IMR-90 (cell line): ENCODE measurements at regions not wholly inside any gene's neighbourhood (a gene's known extent, or its start where the extent isn't known, plus 50 kb on each side); places are given as distances from the start of the nearest gene placed in this dataset.

Experiments
- ATAC-seq: fragments of 200-7000 bp; cut with Tn5 transposase; 2 replicates; pipeline ENCODE4 v1.9.1; 2020; ENCODE audit warnings: low read depth, mild to moderate bottlenecking, moderate library complexity
- BruUV-seq: library from RNA; stranded (reverse); fragments of 400-500 nt; replicated peaks from 2 replicates; lab custom pipeline; 2021; lab: Mats Ljungman, UMichigan
- CTCF ChIA-PET: fragments of 300-600 bp; formaldehyde crosslinking; extraction: SDS; loops from one replicate; lab custom pipeline; 2021; ENCODE audit warnings: antibody characterized with exemption; lab: Yijun Ruan, JAX
- POLR2A ChIA-PET: fragments of 300-600 bp; sonication (Branson Sonifier 250); formaldehyde crosslinking; loops from one replicate; lab custom pipeline; 2022; ENCODE audit warnings: antibody characterized with exemption; ENCODE audit not compliant: unreplicated experiment; lab: Charles Lee
- DNase-seq: peaks from one replicate; pipeline ENCODE4 v3.0.0; 2013
- H2AFZ ChIP-seq: replicated peaks from 2 replicates; pipeline ENCODE3; 2013; ENCODE audit warnings: low read length, mild to moderate bottlenecking; ENCODE audit not compliant: poor library complexity
- H2AK5ac ChIP-seq: 2 replicates; pipeline ENCODE4 v1.6.1; 2013; ENCODE audit warnings: low read depth, low read length, inconsistent platforms
- H2AK9ac ChIP-seq: replicated peaks from 2 replicates; pipeline ENCODE3; 2013; ENCODE audit warnings: mild to moderate bottlenecking, low read depth, low read length, moderate library complexity; ENCODE audit not compliant: poor library complexity
- H2BK120ac ChIP-seq: 2 replicates; pipeline ENCODE4 v1.6.1; 2013; ENCODE audit warnings: low read depth, low read length, inconsistent platforms
- H2BK15ac ChIP-seq: 3 replicates; pipeline ENCODE4 v1.6.1; 2013; ENCODE audit warnings: low read depth, low read length, inconsistent platforms
- H2BK20ac ChIP-seq: 2 replicates; pipeline ENCODE4 v1.6.1; 2013; ENCODE audit warnings: low read depth, mild to moderate bottlenecking, inconsistent platforms, low read length, moderate library complexity
- H2BK5ac ChIP-seq: 2 replicates; pipeline ENCODE4 v1.6.1; 2013; ENCODE audit warnings: mild to moderate bottlenecking, low read depth, low read length, inconsistent platforms; ENCODE audit not compliant: poor library complexity, severe bottlenecking
- H3K14ac ChIP-seq: replicated peaks from 2 replicates; pipeline ENCODE4 v1.6.1; 2013; ENCODE audit warnings: low read depth, low read length, inconsistent platforms
- H3K18ac ChIP-seq: 2 replicates; pipeline ENCODE4 v1.6.1; 2013; ENCODE audit warnings: low read depth, low read length, control low read depth
- H3K23ac ChIP-seq: 2 replicates; pipeline ENCODE4 v1.6.1; 2013; ENCODE audit warnings: low read depth, low read length, inconsistent platforms
- H3K27ac ChIP-seq: 2 replicates; pipeline ENCODE4 v1.5.1; 2013; ENCODE audit warnings: mild to moderate bottlenecking, control low read depth, low read length; ENCODE audit not compliant: insufficient read depth
- H3K27me3 ChIP-seq: 2 replicates; pipeline ENCODE4 v1.6.1; 2013; ENCODE audit warnings: low read length; ENCODE audit not compliant: control insufficient read depth, insufficient read depth
- H3K36me3 ChIP-seq: 2 replicates; pipeline ENCODE4 v1.6.1; 2013; ENCODE audit warnings: low read length, mixed read lengths; ENCODE audit not compliant: control insufficient read depth, insufficient read depth
- H3K4ac ChIP-seq: 2 replicates; pipeline ENCODE4 v1.6.1; 2013; ENCODE audit warnings: low read depth, low read length, inconsistent platforms
- H3K4me1 ChIP-seq: 2 replicates; pipeline ENCODE4 v1.6.1; 2013; ENCODE audit warnings: low read length, mixed read lengths; ENCODE audit not compliant: control insufficient read depth, insufficient read depth
- H3K4me2 ChIP-seq: 2 replicates; pipeline ENCODE4 v1.6.1; 2013; ENCODE audit warnings: low read depth, mild to moderate bottlenecking, control low read depth, low read length, moderate library complexity
- H3K4me3 ChIP-seq: 2 replicates; pipeline ENCODE4 v1.5.1; 2013; ENCODE audit warnings: low read depth, mild to moderate bottlenecking, control low read depth, low read length, moderate library complexity; ENCODE audit not compliant: insufficient read depth
- H3K56ac ChIP-seq: 2 replicates; pipeline ENCODE4 v1.6.1; 2013; ENCODE audit warnings: low read length, inconsistent platforms; ENCODE audit not compliant: insufficient read depth; ENCODE audit errors: extremely low read depth
- H3K79me1 ChIP-seq, 2 experiments: 2 replicates each; pipeline ENCODE4 v1.6.1; 2013; ENCODE audit warnings: low read length in 2 of 2, inconsistent platforms in 1 of 2, low read depth in 1 of 2
- H3K9ac ChIP-seq: 2 replicates; pipeline ENCODE4 v1.6.1; 2013; ENCODE audit warnings: low read depth, low read length, control low read depth
- H3K9me1 ChIP-seq: 2 replicates; pipeline ENCODE4 v1.6.1; 2013; ENCODE audit warnings: low read length, inconsistent platforms; ENCODE audit not compliant: insufficient read depth
- H3K9me3 ChIP-seq: 2 replicates; pipeline ENCODE4 v1.6.1; 2013; ENCODE audit warnings: low read length; ENCODE audit not compliant: control insufficient read depth, insufficient read depth
- H4K20me1 ChIP-seq: 2 replicates; pipeline ENCODE4 v1.6.1; 2013; ENCODE audit warnings: low read length, inconsistent platforms; ENCODE audit not compliant: insufficient read depth
- H4K5ac ChIP-seq: 2 replicates; pipeline ENCODE4 v1.6.1; 2013; ENCODE audit warnings: mild to moderate bottlenecking, low read depth, low read length, control low read depth
- H4K8ac ChIP-seq, 2 experiments: 2 replicates each; pipeline ENCODE4 v1.6.1; 2013; ENCODE audit warnings: low read depth in 2 of 2, low read length in 2 of 2, control low read depth in 1 of 2, inconsistent platforms in 1 of 2
- H4K91ac ChIP-seq: 2 replicates; pipeline ENCODE4 v1.6.1; 2013; ENCODE audit warnings: low read depth, low read length, inconsistent platforms; ENCODE audit not compliant: insufficient read depth
- BHLHE40 ChIP-seq: fragments of 150-350 bp; IDR thresholded peaks from 2 replicates; pipeline ENCODE4 v1.6.1; 2016; ENCODE audit warnings: mild to moderate bottlenecking, low read depth, low read length
- CEBPB ChIP-seq: IDR thresholded peaks from 2 replicates; pipeline ENCODE4 v1.6.1; 2012; ENCODE audit warnings: low read depth, low read length, improper control_type of control experiment
- CHD1 ChIP-seq: IDR thresholded peaks from 2 replicates; pipeline ENCODE4 v1.6.1; 2012; ENCODE audit warnings: low read depth, low read length, improper control_type of control experiment
- ELK1 ChIP-seq: fragments of 150-350 bp; IDR thresholded peaks from 2 replicates; pipeline ENCODE4 v1.6.1; 2016; ENCODE audit warnings: low read depth, mild to moderate bottlenecking, low read length, moderate library complexity, borderline replicate concordance
- FOS ChIP-seq: fragments of 150-350 bp; IDR thresholded peaks from 2 replicates; pipeline ENCODE4 v1.6.1; 2016; ENCODE audit warnings: low read depth, low read length
- MAFK ChIP-seq: IDR thresholded peaks from 2 replicates; pipeline ENCODE4 v1.6.1; 2012; ENCODE audit warnings: low read depth, low read length, improper control_type of control experiment
- MAZ ChIP-seq: IDR thresholded peaks from 2 replicates; pipeline ENCODE4 v1.6.1; 2012; ENCODE audit warnings: low read depth, mild to moderate bottlenecking, low read length, improper control_type of control experiment, moderate library complexity, borderline replicate concordance
- RAD21 ChIP-seq: IDR thresholded peaks from 2 replicates; pipeline ENCODE4 v1.6.1; 2012; ENCODE audit warnings: low read length, improper control_type of control experiment
- RCOR1 ChIP-seq: IDR thresholded peaks from 2 replicates; pipeline ENCODE4 v1.6.1; 2012; ENCODE audit warnings: mild to moderate bottlenecking, low read length, improper control_type of control experiment; ENCODE audit not compliant: insufficient replicate concordance
- RFX5 ChIP-seq: IDR thresholded peaks from 2 replicates; pipeline ENCODE4 v1.8.0; 2012; ENCODE audit warnings: low read depth, mild to moderate bottlenecking, low read length, moderate library complexity
- SMC3 ChIP-seq: fragments of 150-350 bp; IDR thresholded peaks from 2 replicates; pipeline ENCODE4 v1.6.1; 2016; ENCODE audit warnings: low read depth, mild to moderate bottlenecking, antibody characterized with exemption, low read length, moderate library complexity
- USF2 ChIP-seq: fragments of 150-350 bp; IDR thresholded peaks from 2 replicates; pipeline ENCODE4 v1.6.1; 2017; ENCODE audit warnings: mild to moderate bottlenecking, antibody characterized with exemption, low read length, low read depth
- WGBS, 2 experiments: methylation state at CpG; one replicate each; pipeline versions ENCODE4 v1.1.5 to v1.1.7; 2013; ENCODE audit warnings: missing lambda C conversion rate in 2 of 2; ENCODE audit not compliant: insufficient read length in 1 of 2; ENCODE audit errors: extremely low coverage in 2 of 2; 5-methylcytosine and 5-hydroxymethylcytosine counted together
- dilution Hi-C: fragments of 300-500 bp; cut with HindIII; formaldehyde crosslinking; loops from one replicate; pipeline ENCODE4 v1.14.3; 2018; ENCODE audit warnings: low sequenced_read_pairs; ENCODE audit not compliant: unreplicated experiment
- in situ Hi-C: fragments of 300-500 bp; cut with MboI; formaldehyde crosslinking; loops from 3 replicates; pipeline ENCODE4 v1.14.3; 2019; ENCODE audit warnings: low sequenced_read_pairs, inconsistent platforms, mixed read lengths
- intact Hi-C: fragments of 100-400 bp; cut with micrococcal nuclease; formaldehyde crosslinking; loops from 2 replicates; pipeline ENCODE4 v1.10.0; 2022
- TF ChIP-seq, protein P1 (sequence below): conservative IDR thresholded peaks from 2 replicates; pipeline ENCODE4 v1.5.1; 2012; ENCODE audit warnings: mild to moderate bottlenecking, low read depth, low read length, improper control_type of control experiment

DNA sequence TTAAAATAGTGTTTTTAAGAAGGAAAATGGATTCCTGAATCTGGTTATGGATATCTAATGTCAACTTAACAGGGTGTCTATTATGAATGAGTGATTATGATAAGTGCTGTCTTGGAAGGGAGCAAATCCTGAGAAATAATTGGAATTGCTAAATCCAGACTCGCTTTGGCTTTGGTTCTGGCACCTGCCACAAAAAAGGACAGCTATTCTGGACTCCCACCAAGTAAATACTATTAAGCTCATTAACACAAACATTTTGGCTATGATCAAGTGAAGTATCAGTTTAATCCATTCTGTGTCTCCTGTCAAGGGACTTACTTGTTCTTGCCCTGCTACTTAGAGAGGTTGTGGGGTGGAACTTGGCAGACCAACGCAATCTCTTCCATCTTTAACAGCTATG lies 403.7 kb downstream of the CENPC start:
- no TSS peak for BruUV-seq
- DNase-seq (no peak), ATAC-seq (no peak)
- H4K20me1 ChIP-seq = no peaks in the 10 kb centered on the region
- no peak overlapping the region for H3K18ac ChIP-seq
- no peaks in the 10 kb centered on the region for H3K79me1 ChIP-seq
- dilution Hi-C loops = no loop called here
- no peak overlapping the region for H3K14ac ChIP-seq
- no peak overlapping the region for H3K4ac ChIP-seq
- no peak overlapping the region for H3K23ac ChIP-seq
- H3K4me2 ChIP-seq = no peak overlapping the region
- WGBS, 2 experiments = no CpG with 5 or more reads among the region's 2 CpGs
- intact Hi-C loops = no loop called here
- H2AK5ac ChIP-seq = no peak overlapping the region
- no peak overlapping the region for H2BK5ac ChIP-seq
- H3K9me3 ChIP-seq = no peaks in the 10 kb centered on the region
- no peak for TF ChIP-seq CHD1
- TF ChIP-seq MAZ = no peak
- no peak for TF ChIP-seq USF2
- TF ChIP-seq, protein P1, sequence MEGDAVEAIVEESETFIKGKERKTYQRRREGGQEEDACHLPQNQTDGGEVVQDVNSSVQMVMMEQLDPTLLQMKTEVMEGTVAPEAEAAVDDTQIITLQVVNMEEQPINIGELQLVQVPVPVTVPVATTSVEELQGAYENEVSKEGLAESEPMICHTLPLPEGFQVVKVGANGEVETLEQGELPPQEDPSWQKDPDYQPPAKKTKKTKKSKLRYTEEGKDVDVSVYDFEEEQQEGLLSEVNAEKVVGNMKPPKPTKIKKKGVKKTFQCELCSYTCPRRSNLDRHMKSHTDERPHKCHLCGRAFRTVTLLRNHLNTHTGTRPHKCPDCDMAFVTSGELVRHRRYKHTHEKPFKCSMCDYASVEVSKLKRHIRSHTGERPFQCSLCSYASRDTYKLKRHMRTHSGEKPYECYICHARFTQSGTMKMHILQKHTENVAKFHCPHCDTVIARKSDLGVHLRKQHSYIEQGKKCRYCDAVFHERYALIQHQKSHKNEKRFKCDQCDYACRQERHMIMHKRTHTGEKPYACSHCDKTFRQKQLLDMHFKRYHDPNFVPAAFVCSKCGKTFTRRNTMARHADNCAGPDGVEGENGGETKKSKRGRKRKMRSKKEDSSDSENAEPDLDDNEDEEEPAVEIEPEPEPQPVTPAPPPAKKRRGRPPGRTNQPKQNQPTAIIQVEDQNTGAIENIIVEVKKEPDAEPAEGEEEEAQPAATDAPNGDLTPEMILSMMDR = no peak
- no peak for TF ChIP-seq CEBPB
- TF ChIP-seq SMC3 = no peak
- TF ChIP-seq RAD21 = no peak
- TF ChIP-seq FOS = no peak
- no peak for TF ChIP-seq RCOR1
- no peak for TF ChIP-seq ELK1
- no peak for TF ChIP-seq RFX5
- TF ChIP-seq MAFK = no peak
- no peak for TF ChIP-seq BHLHE40
- ChIA-PET POLR2A (no interaction called here), CTCF (no interaction called here)
- H3K36me3 ChIP-seq = no peaks in the 10 kb centered on the region
- no peak overlapping the region for H4K5ac ChIP-seq
- no peak overlapping the region for H4K91ac ChIP-seq
- in situ Hi-C loops = no loop called here
- no peaks in the 10 kb centered on the region for H3K4me1 ChIP-seq
- H3K9me1 ChIP-seq = no peaks in the 10 kb centered on the region
- H4K8ac ChIP-seq = no peak overlapping the region
- H3K4me3 ChIP-seq = no peak overlapping the region
- H2BK120ac ChIP-seq = no peak overlapping the region
- H3K27me3 ChIP-seq = no peaks in the 10 kb centered on the region
- H2AK9ac ChIP-seq = no peak overlapping the region
- H3K56ac ChIP-seq = no peak overlapping the region
- no peak overlapping the region for H2BK15ac ChIP-seq
- no peak overlapping the region for H3K9ac ChIP-seq
- H2BK20ac ChIP-seq = no peak overlapping the region
- H2AFZ ChIP-seq = no peak overlapping the region
- no peak overlapping the region for H3K27ac ChIP-seq
